Lower lobe of right lung (tissue), 2 donors: ENCODE measurements at regions not wholly inside any gene's neighbourhood (a gene's known extent, or its start where the extent isn't known, plus 50 kb on each side); places are given as distances from the start of the nearest gene placed in this dataset.

Source experiments
- ATAC-seq, 2 donors: fragments of 200-7000 bp; cut with Tn5 transposase; one replicate each; pipeline ENCODE4 v1.9.1; 2020 to 2022; ENCODE audit warnings: mild to moderate bottlenecking in 2 of 2, moderate library complexity in 2 of 2
- DNase-seq: peaks from one replicate; pipeline ENCODE4 v3.0.0-alpha.2; 2020
- H3K27ac ChIP-seq: fragments of 200-600 bp; one replicate; pipeline ENCODE4 v1.8.0; 2022
- H3K27me3 ChIP-seq: fragments of 200-600 bp; one replicate; pipeline ENCODE4 v1.8.0; 2022; ENCODE audit warnings: low read depth
- H3K36me3 ChIP-seq: fragments of 200-600 bp; one replicate; pipeline ENCODE4 v1.8.0; 2022; ENCODE audit warnings: mild to moderate bottlenecking
- H3K4me1 ChIP-seq: fragments of 200-600 bp; one replicate; pipeline ENCODE4 v1.8.0; 2022
- H3K4me3 ChIP-seq: fragments of 200-600 bp; one replicate; pipeline ENCODE4 v1.8.0; 2022; ENCODE audit warnings: mild to moderate bottlenecking
- H3K9me3 ChIP-seq: fragments of 200-600 bp; one replicate; pipeline ENCODE4 v1.8.0; 2022
- CTCF ChIP-seq: fragments of 200-600 bp; IDR thresholded peaks from one replicate; pipeline ENCODE4 v1.8.0; 2022; ENCODE audit warnings: antibody characterized with exemption, mild to moderate bottlenecking
- intact Hi-C: fragments of 100-400 bp; cut with DNase I; formaldehyde crosslinking; loops from one replicate; pipeline ENCODE4 v1.11.0; 2022
- donor health status: DM: no; HTN: yes; CAD: no; lungs with severe emphysema.

DNA sequence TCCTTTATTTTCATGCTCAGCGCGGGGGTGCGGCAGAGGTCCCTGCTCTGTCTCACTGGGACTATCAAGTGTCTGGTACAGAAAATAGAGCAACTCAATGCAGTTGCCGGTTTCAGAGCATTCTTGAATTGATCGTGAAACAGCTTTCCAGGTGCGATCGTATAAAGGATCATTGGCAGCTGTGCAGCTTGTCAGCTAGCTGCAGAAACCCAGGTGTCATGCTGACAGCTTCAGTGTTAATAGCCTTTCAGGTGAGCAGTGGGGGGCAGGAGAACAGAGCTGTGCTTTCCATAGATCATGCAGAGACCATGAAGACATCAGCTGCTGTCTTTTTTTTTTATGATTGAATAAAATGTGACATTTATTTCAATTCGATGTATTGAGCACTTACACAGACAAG lies 583.9 kb downstream of the NLGN4X start:
- no peak overlapping the region for H3K27ac ChIP-seq
- H3K36me3 ChIP-seq = no peaks in the 10 kb centered on the region
- no peaks in the 10 kb centered on the region for H3K27me3 ChIP-seq
- H3K9me3 ChIP-seq = no peaks in the 10 kb centered on the region
- TF ChIP-seq CTCF = no peak
- no peak overlapping the region for H3K4me3 ChIP-seq
- no peak for ATAC-seq
- H3K4me1 ChIP-seq = no peaks in the 10 kb centered on the region
- intact Hi-C loops = no loop called here
- DNase-seq = no peak

GRCh38 chrX:5640071-5640470 lies 588.6 kb downstream of the NLGN4X start:
- no peaks in the 10 kb centered on the region for H3K4me1 ChIP-seq
- ATAC-seq (no peak), DNase-seq (no peak)
- TF ChIP-seq CTCF = no peak
- H3K27ac ChIP-seq = no peak overlapping the region
- H3K36me3 ChIP-seq = no peaks in the 10 kb centered on the region
- H3K9me3 ChIP-seq = no peaks in the 10 kb centered on the region
- intact Hi-C loops = no loop called here
- no peak overlapping the region for H3K4me3 ChIP-seq
- H3K27me3 ChIP-seq = no peaks in the 10 kb centered on the region

DNA sequence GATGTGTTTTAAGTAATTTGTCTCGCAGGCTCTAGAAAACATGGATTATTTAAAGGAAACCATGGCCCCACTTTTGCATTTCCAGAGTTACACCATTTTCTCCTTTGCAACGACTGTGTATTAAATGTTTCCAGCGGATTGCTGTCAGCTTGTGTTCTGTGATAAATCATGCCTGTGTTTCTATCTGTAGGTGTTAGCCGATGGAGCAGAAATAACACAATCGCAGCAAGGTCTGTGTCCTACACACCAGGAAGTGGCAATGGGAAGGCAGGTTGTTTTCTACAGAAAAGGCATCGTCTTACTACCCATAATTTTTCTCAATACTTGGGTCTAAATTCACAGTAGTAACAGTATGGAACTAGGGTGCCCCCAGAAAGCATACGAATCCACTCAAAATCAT lies 590.1 kb downstream of the NLGN4X start:
- Histone ChIP-seq H3K27me3 (no peaks in the 10 kb centered on the region), H3K36me3 (no peaks in the 10 kb centered on the region), H3K4me3 (no peak overlapping the region), H3K27ac (no peak overlapping the region), H3K9me3 (no peaks in the 10 kb centered on the region), H3K4me1 (no peaks in the 10 kb centered on the region)
- no peak for TF ChIP-seq CTCF
- intact Hi-C loops = no loop called here
- ATAC-seq = no peak
- no peak for DNase-seq

DNA sequence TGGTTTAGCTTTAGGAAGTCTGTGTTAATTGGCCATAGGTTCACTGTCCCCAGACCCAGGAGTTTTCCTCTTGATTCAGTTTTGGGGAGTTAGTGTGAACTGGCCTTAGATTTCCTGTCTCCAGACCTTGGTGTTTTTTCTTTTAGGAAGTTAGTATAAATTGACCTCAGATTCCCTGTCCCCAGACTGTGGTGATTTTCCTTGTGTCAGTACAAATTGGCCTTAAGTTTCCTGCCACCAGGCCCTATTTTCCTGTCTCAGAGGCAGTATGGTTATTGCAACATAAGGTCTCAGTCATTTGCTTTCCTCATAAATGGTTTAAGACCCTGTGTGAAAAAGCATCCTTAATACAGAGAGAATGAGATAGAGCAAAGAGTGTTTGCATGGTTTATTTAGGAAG lies 595.8 kb downstream of the NLGN4X start:
- Histone ChIP-seq H3K27ac (no peak overlapping the region), H3K36me3 (no peaks in the 10 kb centered on the region), H3K27me3 (no peaks in the 10 kb centered on the region), H3K4me1 (no peaks in the 10 kb centered on the region), H3K4me3 (no peak overlapping the region), H3K9me3 (no peaks in the 10 kb centered on the region)
- TF ChIP-seq CTCF = no peak
- DNase-seq (no peak), ATAC-seq (no peak)
- intact Hi-C loops = no loop called here

- no peak for ATAC-seq
Measured at GRCh38 chrX:5632061-5632614, 596.5 kb downstream of the NLGN4X start.

More at GRCh38 chrX:5632061-5632614, 596.5 kb downstream of the NLGN4X start:
- no peaks in the 10 kb centered on the region for H3K36me3 ChIP-seq
- no peak for DNase-seq
- intact Hi-C loops = no loop called here
- H3K27me3 ChIP-seq = no peaks in the 10 kb centered on the region
- no peaks in the 10 kb centered on the region for H3K9me3 ChIP-seq
- no peak overlapping the region for H3K27ac ChIP-seq
- TF ChIP-seq CTCF = no peak
- H3K4me3 ChIP-seq = no peak overlapping the region
- no peaks in the 10 kb centered on the region for H3K4me1 ChIP-seq
